Medulla oblongata (tissue), 1 donor: ENCODE measurements at regions not wholly inside any gene's neighbourhood (a gene's known extent, or its start where the extent isn't known, plus 50 kb on each side); places are given as distances from the start of the nearest gene placed in this dataset.

Experiments used
- DNase-seq: peaks from one replicate; pipeline ENCODE4 v3.0.0-alpha.2; 2015; ENCODE audit errors: extremely low spot score

DNA sequence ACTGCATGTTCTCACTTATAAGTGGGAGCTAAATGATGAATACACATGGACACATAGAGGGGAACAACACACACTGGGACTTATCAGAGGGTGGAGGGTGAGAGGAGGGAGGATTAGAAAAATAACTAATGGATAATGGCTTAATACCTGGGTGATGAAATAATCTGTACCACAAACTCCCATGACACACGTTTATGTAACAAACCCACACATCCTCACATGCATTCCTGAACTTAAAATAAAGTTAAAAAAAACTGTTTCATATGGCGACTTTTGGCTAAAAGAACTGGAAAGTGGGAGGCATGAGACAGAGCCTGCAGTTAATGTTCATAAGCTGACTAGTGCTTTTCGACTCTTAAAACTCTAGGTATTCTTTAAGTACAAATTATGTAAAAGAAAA lies 98.9 kb upstream of the NPFFR2 start:
- DNase-seq: no peak

DNA sequence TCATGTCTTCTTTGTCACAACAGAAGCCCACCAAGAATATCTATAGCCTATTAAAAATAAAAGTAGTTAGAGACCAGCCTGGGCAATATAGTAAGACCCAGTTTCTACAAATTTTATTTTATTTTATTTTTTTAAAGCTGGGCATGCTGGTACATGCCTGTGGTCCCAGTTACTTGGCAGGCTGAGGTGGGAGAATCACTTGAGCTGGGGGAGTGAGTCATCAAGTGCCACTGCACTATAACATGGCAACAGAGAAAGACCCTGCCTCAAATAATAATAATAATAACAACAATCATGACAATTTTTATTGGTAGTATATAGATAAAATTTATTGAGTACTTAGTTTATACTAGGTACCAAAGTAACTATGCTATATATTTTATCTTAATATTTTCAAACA lies 93.0 kb upstream of the NPFFR2 start:
- no peak for DNase-seq

DNA sequence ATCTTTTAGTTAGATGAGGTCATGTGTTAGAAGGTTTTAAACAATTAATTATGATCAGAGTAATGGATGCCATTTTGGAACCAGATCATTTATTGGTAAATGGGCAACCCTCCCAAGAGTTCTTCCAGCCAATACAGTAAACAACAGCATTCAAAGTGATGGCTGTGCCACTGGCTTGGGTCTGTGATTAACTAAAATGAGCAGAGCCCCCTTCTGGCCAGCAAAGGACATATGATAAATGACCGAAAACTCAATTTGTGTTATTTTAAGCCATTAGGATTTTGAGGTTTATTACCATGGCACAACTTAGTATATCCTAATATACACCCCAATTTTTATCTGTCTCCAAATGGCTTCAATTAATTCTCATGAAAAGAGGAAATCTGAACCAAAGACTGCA lies 90.8 kb upstream of the NPFFR2 start:
- peak; percentile 8 for DNase-seq

DNA sequence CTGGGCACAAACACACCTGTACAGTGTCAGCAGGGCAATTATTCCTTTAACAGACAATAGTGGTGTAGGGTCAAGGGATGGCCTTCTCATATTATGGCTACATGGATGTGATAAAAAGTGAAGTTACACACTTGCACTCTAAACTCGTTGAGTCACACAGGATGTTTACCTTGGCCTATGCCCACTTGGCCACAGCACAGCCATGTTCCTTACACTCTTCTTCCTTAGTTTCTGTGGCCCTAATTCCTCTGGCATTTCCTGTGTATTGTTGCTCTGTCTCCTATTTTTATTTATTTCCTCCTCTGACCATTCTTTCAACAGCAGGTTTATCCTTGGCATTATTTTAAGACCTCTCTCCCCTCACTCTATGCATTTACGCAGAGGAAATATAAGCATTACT lies 86.8 kb upstream of the NPFFR2 start:
- no peak for DNase-seq

DNA sequence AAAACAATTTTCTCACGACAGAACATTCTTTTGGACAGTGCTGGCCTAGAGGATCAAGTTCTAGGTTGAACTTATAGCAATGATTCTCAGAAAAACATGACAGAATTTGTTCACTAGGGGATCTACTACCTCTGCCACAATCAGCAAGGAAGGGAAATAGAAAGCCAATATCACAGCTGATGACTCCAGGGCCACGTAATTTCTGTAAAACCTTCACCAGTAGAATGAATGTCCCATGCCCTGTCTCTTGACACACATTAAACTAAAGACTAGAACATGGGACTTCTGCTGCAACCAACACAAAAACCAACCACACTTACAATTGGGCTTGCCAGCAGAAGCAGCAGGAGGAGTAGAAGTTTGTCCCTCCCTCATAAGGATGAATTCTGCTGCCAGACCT lies 86.0 kb upstream of the NPFFR2 start:
- DNase-seq: no peak

DNA sequence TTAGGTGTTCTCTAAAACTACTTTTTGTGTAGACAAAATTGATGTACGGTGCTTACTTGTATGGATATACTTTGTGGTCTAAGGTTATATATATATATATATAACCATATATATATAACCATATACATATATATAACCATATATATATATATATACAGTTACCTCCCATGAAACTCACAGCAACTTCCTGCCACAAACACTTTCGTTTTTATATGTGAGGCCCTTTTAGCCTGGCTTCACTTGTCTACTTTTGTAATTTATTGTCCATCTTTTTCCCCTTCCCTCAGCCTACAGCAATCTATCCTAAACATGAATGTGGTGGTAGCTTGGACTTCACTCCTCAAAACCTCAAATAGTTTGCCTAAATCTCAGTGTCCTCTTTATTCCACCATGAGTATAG lies 72.8 kb upstream of the NPFFR2 start:
- DNase-seq: no peak

DNA sequence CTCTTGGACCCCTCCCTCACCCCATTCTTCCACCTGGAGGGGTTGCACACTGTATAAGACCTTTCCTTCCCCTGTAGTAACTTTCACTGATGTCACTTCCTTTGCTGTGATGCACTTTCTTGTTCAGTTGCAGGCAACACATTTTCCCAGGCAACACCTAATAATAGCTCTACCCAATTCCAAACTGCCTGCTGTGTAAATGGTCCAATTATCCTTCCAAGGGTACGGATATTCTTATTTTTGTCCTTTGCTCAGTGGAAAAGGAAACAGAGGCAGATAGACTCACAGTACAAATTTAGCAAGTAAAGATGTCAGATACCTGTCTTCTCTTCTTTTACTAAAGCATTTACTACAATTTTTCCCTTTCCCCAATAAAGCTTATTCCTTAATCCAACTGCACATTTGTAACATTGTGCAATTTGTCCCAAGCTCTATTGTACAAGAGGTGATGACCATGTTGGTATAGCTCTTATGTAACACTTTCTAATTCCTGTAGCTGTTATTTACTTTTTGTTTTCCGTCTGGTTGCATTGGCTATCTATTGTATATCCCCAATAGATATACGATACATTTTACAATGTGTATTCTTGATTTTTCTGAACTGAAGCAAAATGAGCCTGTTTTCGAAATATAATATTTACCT lies 69.1 kb upstream of the NPFFR2 start:
- DNase-seq: no peak

DNA sequence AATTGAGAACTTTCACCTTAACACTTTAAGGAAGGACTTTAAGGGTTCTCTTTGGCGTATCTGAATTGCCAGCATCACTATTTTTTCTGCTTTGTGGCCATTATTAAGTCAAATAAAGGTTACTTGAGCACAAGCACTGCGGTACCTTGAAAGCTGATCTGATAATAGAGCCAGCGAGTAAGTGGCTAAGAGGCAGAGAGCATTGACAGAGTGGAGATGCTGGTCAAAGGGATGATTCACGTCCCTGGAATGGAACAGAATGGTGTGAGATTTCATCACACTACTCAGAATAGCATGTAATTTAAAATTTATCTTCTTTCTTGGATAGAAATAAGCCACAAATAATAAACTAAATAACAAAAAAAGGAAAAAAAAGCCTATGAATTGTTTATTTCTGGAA lies 57.1 kb upstream of the NPFFR2 start:
- DNase-seq: no peak

DNA sequence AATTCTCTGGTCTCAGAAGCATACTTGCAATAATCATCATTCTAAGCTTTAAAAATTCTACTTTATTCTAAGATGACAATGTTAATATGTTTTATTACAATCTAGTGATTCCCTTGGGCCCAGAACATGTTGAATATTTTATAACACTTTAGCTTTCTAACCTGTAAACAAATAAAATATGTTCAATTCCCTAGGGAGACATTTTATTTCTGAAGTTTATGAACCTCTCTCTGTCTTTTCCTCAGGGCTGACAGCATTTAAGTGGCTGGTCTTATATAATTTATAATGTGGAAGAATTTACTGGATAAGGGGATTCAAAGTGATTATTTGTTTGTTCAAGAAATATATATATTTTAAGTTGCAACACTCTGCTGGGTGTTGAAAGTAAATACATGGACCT lies 55.3 kb upstream of the NPFFR2 start:
- DNase-seq: no peak

DNA sequence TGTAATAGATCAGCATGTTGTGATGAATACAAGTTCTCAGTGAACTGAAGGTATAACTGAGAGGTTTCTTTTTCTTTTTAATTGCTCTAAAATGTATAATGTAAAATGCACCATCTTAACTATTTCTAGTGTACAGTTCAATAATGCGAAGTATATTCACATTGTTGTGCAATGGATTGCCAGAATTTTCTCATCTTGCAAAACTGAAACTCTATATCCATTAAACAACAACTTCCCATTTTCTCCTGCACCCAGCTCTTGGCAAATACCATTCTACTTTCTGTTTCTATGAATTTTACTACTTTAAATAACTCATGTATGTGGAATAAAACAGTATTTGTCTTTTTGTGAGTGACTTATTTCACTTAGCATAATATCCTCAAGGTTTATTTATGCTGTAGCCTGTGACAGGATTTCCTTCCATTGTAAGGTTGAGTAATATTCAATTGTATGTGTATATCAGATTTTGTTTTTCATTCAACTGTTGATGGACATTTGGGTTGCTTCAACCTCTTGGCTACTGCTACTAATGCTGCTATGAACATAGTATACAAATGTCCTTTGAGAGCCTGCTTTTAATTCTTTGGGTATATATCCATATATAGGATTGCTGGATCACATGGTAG lies 53.5 kb upstream of the NPFFR2 start:
- no peak for DNase-seq

DNA sequence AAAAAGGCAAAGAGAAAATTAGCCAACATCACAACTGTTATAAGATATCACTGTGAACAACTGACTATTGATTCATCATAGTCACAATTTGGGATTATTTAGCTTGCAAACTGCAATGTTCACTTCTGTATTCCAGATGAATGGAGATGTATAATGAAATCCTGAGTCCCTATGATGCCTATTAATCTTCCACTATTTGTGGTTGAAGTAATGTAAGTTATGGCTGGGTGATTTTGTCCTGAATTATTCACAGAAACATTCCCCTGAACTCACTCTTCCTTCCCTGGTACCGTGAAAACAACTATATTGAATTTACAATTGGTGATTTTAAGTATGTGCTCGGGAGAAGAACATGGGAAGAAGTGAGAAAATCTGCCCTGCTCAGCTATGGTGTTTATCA lies 50.8 kb upstream of the NPFFR2 start:
- DNase-seq: no peak
